HepG2 (cell line): ENCODE measurements at regions not wholly inside any gene's neighbourhood (a gene's known extent, or its start where the extent isn't known, plus 50 kb on each side); places are given as distances from the start of the nearest gene placed in this dataset.

Experiments used
- ATAC-seq: fragments of 200-7000 bp; cut with Tn5 transposase; 3 replicates; pipeline ENCODE4 v1.9.1; 2020; ENCODE audit warnings: mild to moderate bottlenecking, moderate library complexity
- BruUV-seq: library from RNA; stranded (reverse); fragments of 400-500 nt; replicated peaks from 2 replicates; lab custom pipeline; 2021; lab: Mats Ljungman, UMichigan
- CTCF ChIA-PET: fragments of 300-600 bp; formaldehyde crosslinking; extraction: SDS; loops from one replicate; lab custom pipeline; 2021; ENCODE audit warnings: low total read pairs, inconsistent platforms, low intra/inter-chr PET ratio; lab: Yijun Ruan, JAX
- POLR2A ChIA-PET: fragments of 350-600 bp; sonication (Branson Sonifier 250); formaldehyde crosslinking; loops from one replicate; lab custom pipeline; 2020; ENCODE audit warnings: antibody characterized with exemption, inconsistent platforms; lab: Yijun Ruan, JAX
- DNase-seq: peaks from one replicate; pipeline ENCODE4 v3.0.0-alpha.2; 2015; ENCODE audit warnings: low spot score
- FAIRE-seq: peaks from 3 replicates; lab custom pipeline; 2011; peaks lifted over from hg19 to GRCh38; lab: Jason Lieb, UNC
- H2AFZ ChIP-seq: one replicate; pipeline ENCODE4 v1.6.1; 2011; ENCODE audit warnings: low read length, inconsistent platforms
- H3K27ac ChIP-seq: fragments of 300-600 bp; 3 replicates; pipeline ENCODE4 v1.8.0; 2011; ENCODE audit warnings: mixed run types, mild to moderate bottlenecking, mixed read lengths, low read length, inconsistent platforms; ENCODE audit not compliant: insufficient read depth; ENCODE audit errors: extremely low read length
- H3K27me3 ChIP-seq, 2 experiments: fragments of 200-600 bp in 1 of 2; 2 replicates in 1 of 2; 3 replicates in 1 of 2; pipeline versions ENCODE4 v1.6.0 to v1.8.0; 2011; ENCODE audit warnings: low read length in 2 of 2, mild to moderate bottlenecking in 2 of 2, moderate library complexity in 2 of 2, inconsistent platforms in 1 of 2; ENCODE audit not compliant: insufficient read depth in 2 of 2, control insufficient read depth in 1 of 2
- H3K36me3 ChIP-seq, 2 experiments: fragments of 200-600 bp in 1 of 2; replicated peaks in 1 of 2; 2 replicates in 1 of 2; 3 replicates in 1 of 2; pipeline versions ENCODE4 v1.5.1 to v1.8.0; 2011; ENCODE audit warnings: low read length in 2 of 2, inconsistent platforms in 1 of 2; ENCODE audit not compliant: insufficient read depth in 2 of 2, control insufficient read depth in 1 of 2
- H3K4me1 ChIP-seq: 2 replicates; pipeline ENCODE4 v1.5.1; 2012; ENCODE audit warnings: low read length, inconsistent platforms; ENCODE audit not compliant: insufficient read depth
- H3K4me2 ChIP-seq: 2 replicates; pipeline ENCODE4 v1.6.0; 2011; ENCODE audit warnings: low read depth, low read length, inconsistent platforms
- H3K4me3 ChIP-seq, 3 experiments: fragments of 200-600 bp in 1 of 3; sonication (generic), shearing (Covaris generic) in 1 of 3; replicated peaks in 1 of 3; 2 replicates each; pipeline ENCODE4 v1.5.1; 2011 to 2016; ENCODE audit warnings: low read length in 3 of 3, inconsistent platforms in 2 of 3, low read depth in 2 of 3, mild to moderate bottlenecking in 2 of 3, control low read depth in 1 of 3, mixed read lengths in 1 of 3; ENCODE audit not compliant: insufficient read depth in 1 of 3
- H3K79me2 ChIP-seq: one replicate; pipeline ENCODE4 v1.6.1; 2011; ENCODE audit warnings: low read length, inconsistent platforms; ENCODE audit not compliant: insufficient read depth
- H3K9ac ChIP-seq: 2 replicates; pipeline ENCODE4 v1.6.0; 2011; ENCODE audit warnings: mild to moderate bottlenecking, low read depth, low read length, inconsistent platforms; ENCODE audit not compliant: insufficient read depth
- H3K9me3 ChIP-seq: 2 replicates; pipeline ENCODE4 v1.5.1; 2012; ENCODE audit warnings: mild to moderate bottlenecking, low read length
- H4K20me1 ChIP-seq: 2 replicates; pipeline ENCODE4 v1.6.0; 2011; ENCODE audit warnings: inconsistent platforms, mild to moderate bottlenecking, low read length, moderate library complexity; ENCODE audit not compliant: insufficient read depth
- FOXC1 ChIP-seq: sonication (generic); formaldehyde crosslinking; IDR thresholded peaks from 2 replicates; pipeline ENCODE4 v1.8.0; 2022; ENCODE audit warnings: mild to moderate bottlenecking, missing genetic modification reagents, borderline replicate concordance
- HMGA1 ChIP-seq: sonication (generic); formaldehyde crosslinking; conservative IDR thresholded peaks from 2 replicates; pipeline ENCODE4 v1.4.0; 2020; ENCODE audit warnings: missing genetic modification reagents
- PAWR ChIP-seq: sonication (generic); formaldehyde crosslinking; IDR thresholded peaks from 2 replicates; pipeline ENCODE4 v1.4.0; 2020; ENCODE audit warnings: missing genetic modification reagents, mild to moderate bottlenecking, borderline replicate concordance
- PHF21A ChIP-seq: sonication (generic); formaldehyde crosslinking; IDR thresholded peaks from 2 replicates; pipeline ENCODE4 v1.5.0; 2020; ENCODE audit warnings: mild to moderate bottlenecking, missing genetic modification reagents
- SNAPC2 ChIP-seq: sonication (generic); formaldehyde crosslinking; IDR thresholded peaks from 2 replicates; pipeline ENCODE4 v1.8.1; 2022; ENCODE audit warnings: mild to moderate bottlenecking, missing genetic modification reagents
- SP140L ChIP-seq: sonication (generic); formaldehyde crosslinking; IDR thresholded peaks from 2 replicates; pipeline ENCODE4 v1.4.0; 2020; ENCODE audit warnings: missing genetic modification reagents, borderline replicate concordance
- TSC22D2 ChIP-seq: sonication (generic); formaldehyde crosslinking; IDR thresholded peaks from 2 replicates; pipeline ENCODE4 v1.5.1; 2020; ENCODE audit warnings: missing genetic modification reagents, mild to moderate bottlenecking, borderline replicate concordance
- ZBTB7A ChIP-seq: sonication (generic); formaldehyde crosslinking; IDR thresholded peaks from 2 replicates; pipeline ENCODE4 v1.8.0; 2022; ENCODE audit warnings: mild to moderate bottlenecking, missing genetic modification reagents
- ZNF234 ChIP-seq: sonication (generic); formaldehyde crosslinking; conservative IDR thresholded peaks from 2 replicates; pipeline ENCODE4 v1.5.1; 2020; ENCODE audit warnings: mild to moderate bottlenecking, missing genetic modification reagents
- ZNF772 ChIP-seq: sonication (generic); formaldehyde crosslinking; IDR thresholded peaks from 2 replicates; pipeline ENCODE4 v1.5.0; 2020; ENCODE audit warnings: mild to moderate bottlenecking, missing genetic modification reagents
- ZNF792 ChIP-seq: IDR thresholded peaks from 2 replicates; pipeline ENCODE4 v1.6.1; 2016
- ZNF839 ChIP-seq: sonication (generic); formaldehyde crosslinking; IDR thresholded peaks from 2 replicates; pipeline ENCODE4 v1.4.0; 2020; ENCODE audit warnings: missing genetic modification reagents, mild to moderate bottlenecking, borderline replicate concordance
- ZNF850 ChIP-seq: sonication (generic); formaldehyde crosslinking; conservative IDR thresholded peaks from 2 replicates; pipeline ENCODE4 v1.9.0; 2021; ENCODE audit warnings: mild to moderate bottlenecking, missing genetic modification reagents
- ZNF878 ChIP-seq: sonication (generic); formaldehyde crosslinking; IDR thresholded peaks from 2 replicates; pipeline ENCODE4 v1.8.1; 2023; ENCODE audit warnings: mild to moderate bottlenecking, missing genetic modification reagents, moderate library complexity
- WGBS: methylation state at CpG from one replicate; pipeline ENCODE4 v1.1.6; 2017; ENCODE audit warnings: low lambda C conversion rate; 5-methylcytosine and 5-hydroxymethylcytosine counted together
- in situ Hi-C: cut with HindIII; loops from 2 replicates; pipeline ENCODE4 v1.10.0; 2017; ENCODE audit warnings: low pct_unique_long_range_greater_than_20kb; ENCODE audit not compliant: extremely low pct_ligation_motif_present
- intact Hi-C: fragments of 100-400 bp; cut with micrococcal nuclease; formaldehyde crosslinking; loops from one replicate; pipeline ENCODE4 v1.10.0; 2022; ENCODE audit not compliant: unreplicated experiment
- TF ChIP-seq, protein P1 (sequence below): sonication (generic); formaldehyde crosslinking; IDR thresholded peaks from 2 replicates; pipeline ENCODE4 v1.5.0; 2020; ENCODE audit warnings: missing genetic modification reagents
- TF ChIP-seq, protein P2 (sequence below): fragments of 450-650 bp; IDR thresholded peaks from 2 replicates; pipeline ENCODE4 v1.6.1; 2016
- TF ChIP-seq, protein P3 (sequence below): sonication (generic); formaldehyde crosslinking; IDR thresholded peaks from 2 replicates; pipeline ENCODE4 v1.4.0; 2020; ENCODE audit warnings: missing genetic modification reagents, borderline replicate concordance
- TF ChIP-seq, protein P4 (sequence below): sonication (generic); formaldehyde crosslinking; IDR thresholded peaks from 2 replicates; pipeline ENCODE4 v1.9.0; 2021; ENCODE audit warnings: missing genetic modification reagents, borderline replicate concordance

DNA sequence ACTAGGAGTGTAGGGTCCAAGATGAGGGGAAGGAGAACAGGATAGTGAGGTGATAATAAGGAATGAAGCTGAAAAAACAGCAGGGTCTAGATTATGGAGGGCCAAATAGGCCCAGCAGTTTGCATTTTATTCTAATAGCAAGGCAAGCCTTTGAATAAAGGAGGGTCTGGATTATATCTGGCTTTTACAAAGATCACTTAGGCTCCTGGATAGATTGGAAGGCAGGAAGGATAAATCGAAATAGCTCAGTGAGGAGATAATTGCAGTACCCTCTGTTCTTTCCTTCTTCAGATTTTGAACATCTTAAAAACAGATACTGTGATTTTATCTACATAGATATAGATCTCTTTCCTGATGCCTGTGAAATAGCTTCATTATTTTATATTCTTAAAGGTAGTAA lies 53.8 kb upstream of the PTGFR start:
- intact Hi-C loops, result no loop called here
- no peak for ATAC-seq
- no peak for FAIRE-seq

More for the DNA sequence above, 53.8 kb upstream of the PTGFR start:
- Histone ChIP-seq H3K36me3 (no peaks in the 10 kb centered on the region), H3K27me3 (no peaks in the 10 kb centered on the region; a peak in 1 of 5 replicates), H3K4me1 (no peaks in the 10 kb centered on the region), H2AFZ (no peak overlapping the region), H3K4me3 (no peak overlapping the region), H4K20me1 (no peaks in the 10 kb centered on the region), H3K9me3 (no peaks in the 10 kb centered on the region), H3K79me2 (no peaks in the 10 kb centered on the region), H3K27ac (no peak overlapping the region), H3K9ac (no peak overlapping the region), H3K4me2 (no peak overlapping the region)
- DNase-seq, result no peak
- ChIA-PET CTCF (no interaction called here), POLR2A (no interaction called here)
- TF ChIP-seq PAWR (no peak), HMGA1 (no peak), SNAPC2 (no peak), TSC22D2 (CRISPR knock-in tag) (no peak), ZNF772 (no peak), ZNF234 (no peak), PHF21A (CRISPR knock-in tag) (no peak), FOXC1 (CRISPR knock-in tag) (no peak), ZNF878 (CRISPR knock-in tag) (no peak), ZNF839 (CRISPR knock-in tag) (no peak), ZNF792 (no peak), SP140L (CRISPR knock-in tag) (no peak), ZBTB7A (CRISPR knock-in tag) (no peak), ZNF850 (CRISPR knock-in tag) (no peak)
- TF ChIP-seq, protein P1, sequence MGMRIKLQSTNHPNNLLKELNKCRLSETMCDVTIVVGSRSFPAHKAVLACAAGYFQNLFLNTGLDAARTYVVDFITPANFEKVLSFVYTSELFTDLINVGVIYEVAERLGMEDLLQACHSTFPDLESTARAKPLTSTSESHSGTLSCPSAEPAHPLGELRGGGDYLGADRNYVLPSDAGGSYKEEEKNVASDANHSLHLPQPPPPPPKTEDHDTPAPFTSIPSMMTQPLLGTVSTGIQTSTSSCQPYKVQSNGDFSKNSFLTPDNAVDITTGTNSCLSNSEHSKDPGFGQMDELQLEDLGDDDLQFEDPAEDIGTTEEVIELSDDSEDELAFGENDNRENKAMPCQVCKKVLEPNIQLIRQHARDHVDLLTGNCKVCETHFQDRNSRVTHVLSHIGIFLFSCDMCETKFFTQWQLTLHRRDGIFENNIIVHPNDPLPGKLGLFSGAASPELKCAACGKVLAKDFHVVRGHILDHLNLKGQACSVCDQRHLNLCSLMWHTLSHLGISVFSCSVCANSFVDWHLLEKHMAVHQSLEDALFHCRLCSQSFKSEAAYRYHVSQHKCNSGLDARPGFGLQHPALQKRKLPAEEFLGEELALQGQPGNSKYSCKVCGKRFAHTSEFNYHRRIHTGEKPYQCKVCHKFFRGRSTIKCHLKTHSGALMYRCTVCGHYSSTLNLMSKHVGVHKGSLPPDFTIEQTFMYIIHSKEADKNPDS (CRISPR knock-in tag), result no peak
- TF ChIP-seq, protein P2, sequence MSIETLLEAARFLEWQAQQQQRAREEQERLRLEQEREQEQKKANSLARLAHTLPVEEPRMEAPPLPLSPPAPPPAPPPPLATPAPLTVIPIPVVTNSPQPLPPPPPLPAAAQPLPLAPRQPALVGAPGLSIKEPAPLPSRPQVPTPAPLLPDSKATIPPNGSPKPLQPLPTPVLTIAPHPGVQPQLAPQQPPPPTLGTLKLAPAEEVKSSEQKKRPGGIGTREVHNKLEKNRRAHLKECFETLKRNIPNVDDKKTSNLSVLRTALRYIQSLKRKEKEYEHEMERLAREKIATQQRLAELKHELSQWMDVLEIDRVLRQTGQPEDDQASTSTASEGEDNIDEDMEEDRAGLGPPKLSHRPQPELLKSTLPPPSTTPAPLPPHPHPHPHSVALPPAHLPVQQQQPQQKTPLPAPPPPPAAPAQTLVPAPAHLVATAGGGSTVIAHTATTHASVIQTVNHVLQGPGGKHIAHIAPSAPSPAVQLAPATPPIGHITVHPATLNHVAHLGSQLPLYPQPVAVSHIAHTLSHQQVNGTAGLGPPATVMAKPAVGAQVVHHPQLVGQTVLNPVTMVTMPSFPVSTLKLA, result no peak
- TF ChIP-seq, protein P3, sequence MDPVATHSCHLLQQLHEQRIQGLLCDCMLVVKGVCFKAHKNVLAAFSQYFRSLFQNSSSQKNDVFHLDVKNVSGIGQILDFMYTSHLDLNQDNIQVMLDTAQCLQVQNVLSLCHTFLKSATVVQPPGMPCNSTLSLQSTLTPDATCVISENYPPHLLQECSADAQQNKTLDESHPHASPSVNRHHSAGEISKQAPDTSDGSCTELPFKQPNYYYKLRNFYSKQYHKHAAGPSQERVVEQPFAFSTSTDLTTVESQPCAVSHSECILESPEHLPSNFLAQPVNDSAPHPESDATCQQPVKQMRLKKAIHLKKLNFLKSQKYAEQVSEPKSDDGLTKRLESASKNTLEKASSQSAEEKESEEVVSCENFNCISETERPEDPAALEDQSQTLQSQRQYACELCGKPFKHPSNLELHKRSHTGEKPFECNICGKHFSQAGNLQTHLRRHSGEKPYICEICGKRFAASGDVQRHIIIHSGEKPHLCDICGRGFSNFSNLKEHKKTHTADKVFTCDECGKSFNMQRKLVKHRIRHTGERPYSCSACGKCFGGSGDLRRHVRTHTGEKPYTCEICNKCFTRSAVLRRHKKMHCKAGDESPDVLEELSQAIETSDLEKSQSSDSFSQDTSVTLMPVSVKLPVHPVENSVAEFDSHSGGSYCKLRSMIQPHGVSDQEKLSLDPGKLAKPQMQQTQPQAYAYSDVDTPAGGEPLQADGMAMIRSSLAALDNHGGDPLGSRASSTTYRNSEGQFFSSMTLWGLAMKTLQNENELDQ, result no peak
- TF ChIP-seq, protein P4, sequence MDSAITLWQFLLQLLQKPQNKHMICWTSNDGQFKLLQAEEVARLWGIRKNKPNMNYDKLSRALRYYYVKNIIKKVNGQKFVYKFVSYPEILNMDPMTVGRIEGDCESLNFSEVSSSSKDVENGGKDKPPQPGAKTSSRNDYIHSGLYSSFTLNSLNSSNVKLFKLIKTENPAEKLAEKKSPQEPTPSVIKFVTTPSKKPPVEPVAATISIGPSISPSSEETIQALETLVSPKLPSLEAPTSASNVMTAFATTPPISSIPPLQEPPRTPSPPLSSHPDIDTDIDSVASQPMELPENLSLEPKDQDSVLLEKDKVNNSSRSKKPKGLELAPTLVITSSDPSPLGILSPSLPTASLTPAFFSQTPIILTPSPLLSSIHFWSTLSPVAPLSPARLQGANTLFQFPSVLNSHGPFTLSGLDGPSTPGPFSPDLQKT (CRISPR knock-in tag), result no peak
- no TSS peak for BruUV-seq
- 5% methylated on average over 1 of the region's 1 CpG for WGBS
- in situ Hi-C loops, result no loop called here
